VCaP (cell line): ENCODE measurements at regions not wholly inside any gene's neighbourhood (a gene's known extent, or its start where the extent isn't known, plus 50 kb on each side); places are given as distances from the start of the nearest gene placed in this dataset.
A peak's percentile ranks its signal among the peaks of the same experiment; 100 is the strongest.

Experiments
- H3K27ac ChIP-seq: fragments of 450-650 bp; 2 replicates; pipeline ENCODE4 v1.5.1; 2017
- TF ChIP-seq, protein P1 (sequence below): fragments of 450-650 bp; conservative IDR thresholded peaks from 2 replicates; pipeline ENCODE4 v1.5.1; 2017; ENCODE audit warnings: mild to moderate bottlenecking, moderate library complexity

DNA sequence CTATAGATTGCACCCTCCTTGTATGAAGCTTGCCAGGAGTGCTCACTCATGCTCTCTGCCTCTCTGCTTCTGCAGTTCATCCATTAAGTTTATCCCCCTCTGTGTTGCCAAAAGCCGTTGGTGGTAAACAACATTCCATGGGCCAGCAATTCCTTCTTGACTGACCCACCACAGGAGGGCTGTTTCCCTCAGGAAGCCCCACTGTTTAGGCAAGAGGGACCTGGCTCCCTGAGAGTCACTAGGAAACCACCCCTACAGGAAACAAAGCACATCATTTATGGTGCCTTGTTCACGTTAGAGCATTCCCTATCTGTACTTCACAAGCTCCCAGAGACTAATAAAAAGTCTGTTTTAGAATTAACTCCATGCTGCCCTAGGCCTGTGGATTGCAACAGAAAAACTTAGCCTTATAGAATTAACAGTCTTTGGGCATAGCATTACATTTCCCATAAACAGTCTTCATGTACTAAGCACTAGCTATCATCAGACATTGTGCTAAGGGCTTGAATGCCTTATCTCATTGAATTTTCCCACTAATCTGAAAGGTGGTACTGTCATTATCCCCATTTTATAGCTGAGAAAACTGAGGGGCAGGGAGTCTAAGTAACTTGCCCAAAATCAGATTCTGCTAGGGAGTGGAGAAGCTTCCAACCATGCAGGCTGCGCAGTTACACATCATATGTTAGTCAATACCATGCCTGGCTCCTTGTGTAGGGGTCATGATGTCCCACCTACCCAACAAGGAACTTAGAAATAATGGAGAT, 149.9 kb downstream of the SHQ1 start:
- H3K27ac ChIP-seq: peak overlapping the region; percentile 38; the same call in 1 of the 2 replicates

DNA sequence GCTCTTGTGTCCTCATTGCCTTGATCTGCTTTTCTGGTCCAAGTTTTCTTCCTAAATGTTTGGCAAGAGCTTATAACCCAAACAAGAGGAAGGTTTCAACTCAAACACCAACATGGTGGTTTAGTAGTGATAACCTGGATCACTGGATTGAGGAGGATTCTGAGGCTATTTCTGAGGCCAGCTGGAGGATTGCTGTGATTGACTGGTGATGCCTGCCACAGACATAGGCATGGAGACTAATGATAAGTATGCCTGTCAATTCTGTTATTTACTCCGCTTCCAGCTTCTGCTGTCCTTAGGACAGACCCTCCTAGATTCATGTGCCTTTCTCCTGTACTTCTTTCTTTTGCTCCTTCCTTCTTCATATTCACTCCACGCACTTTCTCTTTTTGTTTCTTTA, 150.5 kb downstream of the SHQ1 start:
- H3K27ac ChIP-seq: peak overlapping the region; percentile 38; the same call in 1 of the 2 replicates
- TF ChIP-seq, protein P1, sequence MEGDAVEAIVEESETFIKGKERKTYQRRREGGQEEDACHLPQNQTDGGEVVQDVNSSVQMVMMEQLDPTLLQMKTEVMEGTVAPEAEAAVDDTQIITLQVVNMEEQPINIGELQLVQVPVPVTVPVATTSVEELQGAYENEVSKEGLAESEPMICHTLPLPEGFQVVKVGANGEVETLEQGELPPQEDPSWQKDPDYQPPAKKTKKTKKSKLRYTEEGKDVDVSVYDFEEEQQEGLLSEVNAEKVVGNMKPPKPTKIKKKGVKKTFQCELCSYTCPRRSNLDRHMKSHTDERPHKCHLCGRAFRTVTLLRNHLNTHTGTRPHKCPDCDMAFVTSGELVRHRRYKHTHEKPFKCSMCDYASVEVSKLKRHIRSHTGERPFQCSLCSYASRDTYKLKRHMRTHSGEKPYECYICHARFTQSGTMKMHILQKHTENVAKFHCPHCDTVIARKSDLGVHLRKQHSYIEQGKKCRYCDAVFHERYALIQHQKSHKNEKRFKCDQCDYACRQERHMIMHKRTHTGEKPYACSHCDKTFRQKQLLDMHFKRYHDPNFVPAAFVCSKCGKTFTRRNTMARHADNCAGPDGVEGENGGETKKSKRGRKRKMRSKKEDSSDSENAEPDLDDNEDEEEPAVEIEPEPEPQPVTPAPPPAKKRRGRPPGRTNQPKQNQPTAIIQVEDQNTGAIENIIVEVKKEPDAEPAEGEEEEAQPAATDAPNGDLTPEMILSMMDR: no peak

More for the DNA sequence above, 149.9 kb downstream of the SHQ1 start:
- TF ChIP-seq, protein P1: no peak

DNA sequence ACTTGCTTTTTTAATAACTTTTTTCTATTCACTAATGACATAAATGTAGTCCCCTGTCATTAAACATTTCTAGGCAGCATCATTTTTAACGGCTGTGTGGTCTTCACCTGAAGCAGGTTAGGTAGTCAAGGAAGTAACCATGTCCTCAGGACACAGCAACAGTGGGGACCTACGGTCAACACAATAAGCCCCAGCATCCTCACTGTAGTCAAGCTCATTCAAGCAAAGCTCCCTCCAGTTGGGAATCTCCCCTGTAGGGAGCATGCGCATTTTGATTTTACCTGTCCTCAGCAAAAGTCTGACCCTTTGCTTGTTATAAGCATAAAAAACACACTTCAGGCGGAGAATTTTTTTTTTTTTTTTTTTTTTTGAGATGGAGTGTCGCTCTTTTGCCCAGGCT, 151.4 kb downstream of the SHQ1 start:
- no peak overlapping the region for H3K27ac ChIP-seq
- TF ChIP-seq, protein P1: no peak

DNA sequence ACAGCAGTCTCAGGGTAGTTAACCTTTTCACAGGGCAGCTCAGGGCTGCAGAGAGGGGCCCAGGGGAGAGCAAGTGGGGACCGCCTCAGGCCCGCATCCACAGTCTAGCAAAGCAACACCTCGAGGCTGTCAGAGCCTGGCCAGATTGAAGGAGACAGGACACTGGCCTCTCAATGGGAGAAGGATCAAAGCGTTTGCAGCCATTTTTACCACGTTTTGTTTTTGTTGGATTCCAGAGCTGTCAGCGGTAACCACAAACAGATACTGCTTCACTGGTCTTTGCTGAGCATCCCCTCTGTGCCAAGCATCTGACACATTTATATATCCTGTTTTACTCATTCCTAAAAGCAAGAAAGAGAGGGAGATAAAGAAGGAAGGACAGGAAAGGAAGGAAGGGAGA, 153.8 kb downstream of the SHQ1 start:
- TF ChIP-seq, protein P1: no peak

DNA sequence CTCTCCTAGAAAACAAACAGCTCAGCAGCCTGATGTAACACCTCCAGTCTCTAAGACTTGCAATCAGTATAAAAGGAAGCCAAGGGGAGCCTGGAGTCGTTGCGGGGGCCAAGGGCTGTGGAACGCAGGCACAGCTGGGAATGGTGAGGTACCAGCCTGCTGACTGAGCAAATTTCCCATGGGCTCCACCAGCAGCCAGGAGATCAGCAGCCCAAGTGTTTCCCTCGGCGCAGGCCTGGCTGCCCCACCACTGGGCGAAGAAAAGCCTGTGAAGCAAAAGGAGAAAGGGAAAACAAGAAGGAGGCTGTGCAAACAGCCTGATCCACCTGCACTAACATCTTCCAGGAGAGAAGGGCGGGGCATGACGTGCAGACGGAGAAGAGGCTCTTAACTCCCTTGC, 155.3 kb downstream of the SHQ1 start:
- TF ChIP-seq, protein P1: no peak
- peak overlapping the region; percentile 68 for H3K27ac ChIP-seq

More for the DNA sequence above, 153.8 kb downstream of the SHQ1 start:
- no peak overlapping the region for H3K27ac ChIP-seq

DNA sequence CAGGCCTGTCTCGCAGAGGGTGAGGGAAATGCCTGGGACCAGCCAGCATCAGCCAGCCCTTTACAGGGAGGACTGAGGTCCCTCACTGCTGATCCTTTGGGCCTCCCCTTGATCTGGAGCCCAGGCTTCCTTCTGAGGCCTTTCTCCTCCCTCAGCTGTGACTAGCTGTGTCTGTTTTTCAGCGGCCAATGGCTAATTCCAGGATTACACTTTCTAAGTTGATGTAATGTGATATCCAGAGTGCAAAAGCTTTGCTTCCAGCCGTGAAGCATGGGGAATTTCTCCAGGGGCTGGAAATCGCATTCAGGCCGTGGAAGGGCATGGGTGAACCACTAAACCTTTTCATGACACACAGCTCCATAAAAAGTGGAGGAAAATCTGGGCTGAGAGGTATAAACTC, 157.6 kb downstream of the SHQ1 start:
- no peak overlapping the region for H3K27ac ChIP-seq
- TF ChIP-seq, protein P1: no peak

DNA sequence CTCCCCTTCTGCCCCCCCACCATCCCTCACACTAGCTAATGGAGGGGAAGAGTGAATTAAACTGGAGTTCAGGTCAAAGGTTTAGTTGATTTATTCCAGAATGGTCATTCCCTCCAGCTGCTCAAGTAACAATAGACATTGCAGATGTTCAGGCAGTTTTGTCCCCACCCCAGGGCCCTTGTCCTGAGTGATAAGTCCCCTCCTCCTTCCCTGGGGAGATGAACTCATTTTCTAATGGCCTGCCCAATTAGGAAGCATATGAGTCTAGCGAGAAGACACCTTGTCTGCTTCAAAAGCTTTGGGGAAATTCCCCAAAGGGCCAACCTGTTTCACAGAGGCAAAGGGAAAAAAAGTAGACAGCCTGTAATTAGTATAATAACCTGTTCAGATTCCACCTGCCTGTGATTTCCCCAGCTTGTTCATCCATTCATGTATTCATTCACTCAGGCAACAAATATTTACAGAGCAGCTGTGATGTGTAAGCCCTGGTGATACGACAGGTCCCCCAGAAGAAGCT, 165.3 kb downstream of the SHQ1 start:
- no peak overlapping the region for H3K27ac ChIP-seq
- TF ChIP-seq, protein P1: no peak
